COLO829 (cell line): ENCODE measurements at regions not wholly inside any gene's neighbourhood (a gene's known extent, or its start where the extent isn't known, plus 50 kb on each side); places are given as distances from the start of the nearest gene placed in this dataset.

ENCODE experiments used
- DNase-seq: peaks from one replicate; pipeline ENCODE4 v3.0.0; 2012; ENCODE audit warnings: low spot score

DNA sequence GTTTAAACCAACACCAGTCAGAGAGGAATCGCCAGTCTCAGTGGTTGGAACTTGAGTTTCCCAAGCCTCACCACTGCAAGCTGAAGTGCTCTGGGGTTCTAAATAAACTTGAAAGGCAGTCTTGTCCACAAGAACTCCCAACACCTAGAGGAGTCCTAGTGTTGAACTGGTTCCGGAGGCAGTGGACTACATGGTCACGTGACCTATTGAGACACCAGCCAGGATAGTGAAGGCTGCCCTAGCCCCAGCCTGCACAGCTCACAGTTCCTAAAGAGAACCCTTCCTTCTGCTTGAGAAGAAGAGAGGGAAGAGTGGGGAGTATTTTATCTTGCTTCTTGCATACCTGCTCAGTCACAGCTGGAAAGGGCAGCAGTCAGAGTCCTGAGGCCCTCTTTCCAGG is 1012.7 kb upstream of the ADGRL3 start:
- DNase-seq = no peak

- DNase-seq = no peak
Observed at GRCh38 chr4:60189286-60189685, 1010.8 kb upstream of the ADGRL3 start.

GRCh38 chr4:60194214-60194613 is 1005.9 kb upstream of the ADGRL3 start:
- no peak for DNase-seq

GRCh38 chr4:60195256-60195655 is 1004.9 kb upstream of the ADGRL3 start:
- DNase-seq = peak; percentile 3

DNA sequence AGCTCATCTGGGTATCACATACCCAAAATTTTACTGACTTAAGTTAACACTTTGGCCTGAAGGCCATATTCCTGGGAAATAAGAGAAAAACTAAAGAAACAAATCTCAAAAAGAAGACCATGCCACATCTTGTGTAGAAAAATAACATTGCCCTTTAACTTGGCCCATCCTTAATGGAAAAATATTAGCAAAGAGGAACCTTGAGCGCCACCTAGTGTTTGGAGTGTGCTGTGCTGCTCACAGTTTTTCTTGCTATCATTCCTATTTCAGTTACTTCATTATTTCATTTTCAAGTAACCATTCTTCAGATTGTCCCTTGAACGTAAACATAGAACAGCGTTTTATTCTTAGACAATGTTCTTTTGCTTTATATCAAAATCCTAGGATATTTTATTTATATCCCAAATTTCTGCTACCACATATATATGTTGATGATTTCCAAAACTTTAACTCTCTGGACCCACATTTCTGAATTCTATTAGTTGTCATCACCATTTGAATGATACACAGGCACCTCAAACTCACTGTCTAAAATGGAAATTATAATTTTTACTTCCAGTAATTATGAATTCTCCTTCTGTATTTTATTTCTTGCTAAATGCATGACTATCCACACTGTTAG is 999.0 kb upstream of the ADGRL3 start:
- peak; percentile 39 for DNase-seq

GRCh38 chr4:60209588-60209987 is 990.5 kb upstream of the ADGRL3 start:
- no peak for DNase-seq

DNA sequence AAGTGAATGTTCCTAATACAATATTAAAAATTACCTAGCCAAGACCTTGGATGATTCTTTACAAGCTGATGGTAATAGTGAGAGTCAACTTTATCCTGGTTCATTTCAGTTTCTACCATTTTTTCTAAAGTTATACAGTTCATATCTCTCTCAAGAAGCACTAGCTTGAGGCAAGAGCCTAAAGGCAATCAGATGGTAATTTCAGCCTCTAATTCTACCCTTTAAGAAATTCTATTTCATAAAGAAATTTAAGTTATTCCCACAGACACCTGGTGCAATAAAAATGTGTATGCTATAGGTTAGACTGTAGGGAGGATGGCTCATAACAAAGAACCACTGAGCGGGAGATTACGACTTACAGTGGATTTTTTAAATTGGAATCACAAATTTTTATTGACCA is 984.2 kb upstream of the ADGRL3 start:
- no peak for DNase-seq

- DNase-seq = peak; percentile 59
Observed at GRCh38 chr4:60216752-60217151, 983.4 kb upstream of the ADGRL3 start.

- no peak for DNase-seq
Observed at GRCh38 chr4:60221866-60222265, 978.3 kb upstream of the ADGRL3 start.

DNA sequence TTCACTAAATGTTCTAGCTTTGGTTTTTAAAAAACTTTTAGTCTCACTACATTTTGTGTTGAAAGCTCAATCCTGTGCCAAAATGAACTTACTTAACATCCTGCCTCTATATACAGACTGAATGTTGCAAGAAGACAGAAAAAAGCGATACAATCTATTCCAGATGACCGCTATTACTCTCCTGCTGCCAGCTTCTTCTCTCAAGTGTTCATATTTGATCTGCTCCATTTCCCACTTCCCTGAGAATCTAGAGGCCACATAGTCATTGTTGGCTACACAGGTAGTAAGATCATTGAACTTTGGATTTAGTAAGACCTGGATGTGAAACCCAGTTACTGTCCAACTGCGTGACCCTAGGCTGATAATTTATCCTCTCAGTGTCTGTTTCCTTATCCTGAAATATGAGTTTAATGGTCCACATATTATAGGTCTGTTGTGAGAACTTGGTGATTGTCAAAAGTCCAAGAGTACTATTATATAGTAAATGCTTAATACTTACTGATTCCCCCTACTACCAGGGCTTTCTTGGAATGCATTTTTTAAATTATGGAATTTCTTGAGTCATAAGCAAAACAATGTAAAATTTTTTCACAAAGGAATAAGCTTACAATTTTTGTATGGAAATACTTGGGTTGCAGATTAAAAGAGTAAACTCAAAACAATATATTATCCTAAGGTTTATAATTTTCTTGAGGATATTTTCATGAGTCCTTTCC is 976.8 kb upstream of the ADGRL3 start:
- no peak for DNase-seq

DNA sequence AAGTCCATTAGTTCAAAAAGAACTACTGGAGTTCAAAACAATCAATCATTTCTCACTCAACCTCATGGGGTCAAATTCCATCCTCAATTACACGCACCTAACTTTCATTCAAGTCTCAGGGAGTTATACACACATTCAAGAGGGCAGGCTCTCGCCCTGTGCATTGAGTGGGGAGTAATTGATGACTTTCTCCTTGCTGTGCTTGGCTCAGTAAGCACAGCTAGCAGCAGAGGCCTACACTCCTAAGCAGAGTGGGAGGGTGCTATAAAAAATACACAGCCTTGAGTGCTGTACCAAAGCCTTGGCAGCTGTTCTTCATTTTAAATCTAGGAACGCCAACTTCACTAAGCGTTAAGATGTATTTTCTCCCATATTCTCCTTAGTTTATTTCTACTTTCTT is 958.3 kb upstream of the ADGRL3 start:
- DNase-seq = no peak

GRCh38 chr4:60249784-60250183 is 950.3 kb upstream of the ADGRL3 start:
- no peak for DNase-seq

DNA sequence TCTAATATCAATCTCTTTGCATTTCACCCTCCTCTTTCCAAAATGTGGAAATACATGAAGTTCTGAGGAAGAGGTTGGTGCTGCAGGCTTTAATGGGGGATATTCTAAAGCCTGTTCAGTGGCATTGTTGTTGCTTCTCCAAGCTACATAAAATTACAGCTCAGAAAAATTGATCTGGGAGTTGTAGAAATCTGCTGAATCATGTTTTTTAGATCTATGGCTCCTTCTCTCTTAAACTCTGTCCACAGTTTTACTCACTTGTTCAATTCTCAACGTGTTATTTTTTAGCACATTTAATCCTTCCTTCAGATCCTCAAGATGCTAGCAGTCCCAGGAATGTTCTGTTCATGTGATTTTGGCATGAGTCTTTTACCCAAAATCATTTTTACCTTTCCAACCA is 949.5 kb upstream of the ADGRL3 start:
- no peak for DNase-seq

DNA sequence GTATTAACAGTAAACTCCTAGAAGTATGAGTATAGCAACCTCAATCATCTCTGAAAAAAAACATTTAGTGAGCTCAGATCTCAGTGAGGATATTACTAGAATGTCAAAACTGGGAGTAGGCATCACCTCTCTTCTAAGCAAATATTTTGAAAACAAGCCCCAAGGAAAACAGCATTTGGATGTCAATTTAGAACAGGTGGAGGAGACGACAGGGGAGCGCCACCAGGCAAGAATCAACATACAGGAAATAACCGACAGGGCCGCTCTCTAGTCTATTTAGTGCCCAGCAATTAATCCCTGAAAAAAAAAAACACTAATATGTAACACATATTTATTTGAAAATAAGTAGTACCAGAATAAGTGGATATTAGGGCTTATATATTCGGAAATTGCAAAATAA is 940.3 kb upstream of the ADGRL3 start:
- no peak for DNase-seq

GRCh38 chr4:60266505-60266904 is 933.6 kb upstream of the ADGRL3 start:
- peak; percentile 26 for DNase-seq

- no peak for DNase-seq
Observed at GRCh38 chr4:60296386-60296785, 903.7 kb upstream of the ADGRL3 start.

GRCh38 chr4:60313611-60314178 is 886.4 kb upstream of the ADGRL3 start:
- peak; percentile 13 for DNase-seq

DNA sequence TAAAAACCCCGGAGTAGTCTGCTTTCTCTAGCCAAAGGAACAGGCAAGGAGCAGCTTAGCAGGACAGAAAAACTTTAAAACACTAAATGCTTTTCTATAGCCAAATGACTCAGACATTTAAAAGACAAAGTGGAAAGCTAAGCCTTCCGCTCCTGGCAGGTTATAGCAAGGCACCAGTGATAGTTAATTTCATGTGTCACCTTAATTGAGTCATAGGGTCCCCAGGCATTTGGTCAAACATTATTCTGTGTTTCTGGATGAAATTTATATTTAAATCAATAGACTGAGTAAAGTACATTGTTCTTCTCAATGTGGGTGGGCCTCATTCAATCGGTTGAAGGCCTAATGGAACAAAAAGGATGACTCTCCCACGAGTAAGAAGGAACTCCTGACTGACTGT is 885.7 kb upstream of the ADGRL3 start:
- DNase-seq = no peak

DNA sequence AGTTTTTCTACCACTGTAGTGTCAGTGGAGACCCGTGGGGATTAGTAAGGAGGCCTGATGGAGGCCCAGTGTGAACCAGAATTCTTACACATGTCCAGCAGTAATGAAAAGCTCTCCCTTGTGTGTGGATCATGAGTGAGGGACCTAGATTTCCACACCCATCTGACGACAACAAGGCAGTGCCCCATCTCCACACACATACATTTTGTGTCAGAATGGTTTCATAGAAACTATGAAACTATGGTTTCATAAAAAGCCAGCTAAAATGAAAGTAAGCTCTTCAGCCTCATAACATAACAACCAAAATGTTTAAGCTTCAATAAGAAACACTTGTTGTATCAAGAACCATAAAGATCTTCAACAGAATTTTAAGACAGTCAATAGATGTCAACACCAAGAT is 884.5 kb upstream of the ADGRL3 start:
- DNase-seq = no peak

GRCh38 chr4:60326735-60327134 is 873.4 kb upstream of the ADGRL3 start:
- DNase-seq = no peak

DNA sequence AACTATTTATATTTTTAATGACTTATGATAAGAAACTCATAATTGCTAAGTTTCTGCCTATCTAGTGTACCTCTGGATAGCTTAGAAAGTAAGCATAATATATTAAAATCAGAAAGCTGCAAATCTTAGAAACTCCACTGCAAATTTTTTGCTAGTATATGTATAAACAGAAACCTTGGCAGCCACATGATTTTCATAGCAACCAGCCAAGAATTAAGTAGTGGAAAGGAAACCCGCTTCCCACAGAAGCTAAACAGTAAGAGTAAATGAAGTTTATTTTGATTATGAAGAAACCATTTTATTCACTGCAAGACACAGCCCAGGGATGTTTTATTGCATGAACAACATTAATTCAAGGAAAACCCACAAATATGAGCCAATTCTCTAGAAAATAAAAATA is 872.5 kb upstream of the ADGRL3 start:
- DNase-seq = no peak

DNA sequence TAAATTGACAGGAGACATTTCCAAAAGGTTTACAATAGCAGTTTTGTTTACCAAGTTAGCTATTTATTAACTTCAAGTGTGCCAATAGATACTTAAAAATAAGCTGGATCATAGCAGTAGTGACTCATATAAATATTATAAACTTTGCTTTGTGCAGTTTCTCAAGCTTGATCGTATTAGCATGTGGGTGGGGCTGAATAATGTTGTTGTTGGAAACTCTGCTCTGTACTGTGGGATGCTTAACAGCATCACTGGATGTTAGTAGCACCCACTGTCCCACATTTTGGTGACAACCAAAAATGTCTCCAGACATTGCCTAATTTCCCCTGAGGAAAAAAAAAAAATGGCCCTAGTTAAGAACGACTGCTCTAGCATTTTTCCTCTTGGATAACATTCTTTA is 855.2 kb upstream of the ADGRL3 start:
- peak; percentile 39 for DNase-seq

- DNase-seq = no peak
Observed at GRCh38 chr4:60345392-60345791, 854.7 kb upstream of the ADGRL3 start.
